GM19455 (cell line): ENCODE measurements at regions not wholly inside any gene's neighbourhood (a gene's known extent, or its start where the extent isn't known, plus 50 kb on each side); places are given as distances from the start of the nearest gene placed in this dataset.

ENCODE experiments used
- ATAC-seq: cut with Tn5 transposase; IDR thresholded peaks from one replicate; pipeline ENCODE4 v1.9.1; 2021; ENCODE audit not compliant: unreplicated experiment

GRCh38 chr1:38128511-38128910, 81.9 kb upstream of the POU3F1 start:
- no peak for ATAC-seq

- ATAC-seq = no peak
Observed at GRCh38 chr1:38127428-38127827, 80.8 kb upstream of the POU3F1 start.

- ATAC-seq = no peak
Observed at GRCh38 chr1:38126970-38127369, 80.4 kb upstream of the POU3F1 start.

GRCh38 chr1:38125837-38126520, 79.4 kb upstream of the POU3F1 start:
- no peak for ATAC-seq

- no peak for ATAC-seq
Observed at GRCh38 chr1:38125016-38125415, 78.4 kb upstream of the POU3F1 start.

- no peak for ATAC-seq
Observed at GRCh38 chr1:38123356-38124135, 77.0 kb upstream of the POU3F1 start.

- ATAC-seq = no peak
Observed at GRCh38 chr1:38121231-38121680, 74.7 kb upstream of the POU3F1 start.

- ATAC-seq = no peak
Observed at GRCh38 chr1:38120552-38121230, 74.1 kb upstream of the POU3F1 start.

GRCh38 chr1:38118976-38119375, 72.4 kb upstream of the POU3F1 start:
- no peak for ATAC-seq

GRCh38 chr1:38117444-38117887, 70.9 kb upstream of the POU3F1 start:
- no peak for ATAC-seq

GRCh38 chr1:38115682-38116202, 69.1 kb upstream of the POU3F1 start:
- ATAC-seq = no peak

GRCh38 chr1:38115226-38115625, 68.6 kb upstream of the POU3F1 start:
- ATAC-seq = no peak

- no peak for ATAC-seq
Observed at GRCh38 chr1:38114241-38115026, 67.8 kb upstream of the POU3F1 start.

- ATAC-seq = no peak
Observed at GRCh38 chr1:38113159-38113666, 66.6 kb upstream of the POU3F1 start.

- no peak for ATAC-seq
Observed at GRCh38 chr1:38111589-38111988, 65.0 kb upstream of the POU3F1 start.

- ATAC-seq = no peak
Observed at GRCh38 chr1:38105267-38105666, 58.7 kb upstream of the POU3F1 start.

- ATAC-seq = no peak
Observed at GRCh38 chr1:38102636-38103035, 56.0 kb upstream of the POU3F1 start.

- ATAC-seq = no peak
Observed at GRCh38 chr1:38101037-38101785, 54.6 kb upstream of the POU3F1 start.

- no peak for ATAC-seq
Observed at GRCh38 chr1:38098101-38098847, 51.7 kb upstream of the POU3F1 start.
